HG02870 (cell line): ENCODE measurements at regions not wholly inside any gene's neighbourhood (a gene's known extent, or its start where the extent isn't known, plus 50 kb on each side); places are given as distances from the start of the nearest gene placed in this dataset.

Experiments
- ATAC-seq: cut with Tn5 transposase; IDR thresholded peaks from one replicate; pipeline ENCODE4 v1.9.1; 2021; ENCODE audit warnings: mild to moderate bottlenecking, moderate library complexity; ENCODE audit not compliant: unreplicated experiment

DNA sequence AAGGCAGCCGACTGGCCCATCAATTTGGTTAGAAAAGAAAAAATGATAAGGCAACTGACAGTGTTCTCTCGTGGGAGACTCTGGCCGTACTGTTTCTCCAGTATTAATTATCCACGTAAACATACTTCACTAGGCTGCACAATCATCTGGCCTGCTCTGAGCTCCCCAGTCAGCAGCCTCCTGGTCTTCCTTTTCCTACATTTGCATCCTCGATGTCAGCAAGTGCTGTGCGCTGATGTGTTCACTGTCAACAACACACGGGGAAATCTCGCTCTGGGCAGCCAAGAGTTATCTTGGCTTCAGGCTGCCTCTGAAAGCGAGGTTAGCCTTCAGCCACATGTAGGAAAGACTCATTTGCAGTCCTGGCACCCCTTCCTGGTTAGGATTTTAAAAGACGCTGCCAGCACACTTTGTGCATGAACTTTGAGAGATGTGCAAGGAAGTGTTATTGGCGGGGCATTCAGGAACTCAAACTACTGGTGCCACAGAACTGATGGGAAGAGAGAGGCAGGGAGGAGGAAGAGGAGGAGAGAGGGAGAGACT lies 460.5 kb upstream of the ARID1B start:
- ATAC-seq = no peak

GRCh38 chr6:156315146-156315545 lies 462.0 kb upstream of the ARID1B start:
- ATAC-seq = no peak

- ATAC-seq = no peak
These were observed 464.1 kb upstream of the ARID1B start for GRCh38 chr6:156313037-156313436.

DNA sequence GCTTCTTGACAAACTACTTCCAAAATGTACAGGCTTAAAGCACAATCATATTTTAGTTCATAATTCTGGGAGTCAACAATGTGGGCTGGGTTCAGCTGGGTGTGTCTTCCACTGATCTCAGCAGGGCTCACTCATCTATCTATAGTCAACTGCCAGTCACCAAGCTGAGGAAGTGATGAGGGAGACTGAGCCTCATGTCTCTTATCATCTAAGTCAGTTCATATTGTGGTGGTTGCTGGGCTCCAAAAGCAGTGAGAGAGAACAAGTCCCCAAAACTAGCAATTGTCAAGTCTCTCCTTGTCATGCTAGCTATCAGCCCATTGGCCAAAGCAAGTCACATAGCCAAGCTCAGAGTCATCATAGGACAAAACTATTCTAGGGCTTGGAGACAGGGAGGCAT lies 465.9 kb upstream of the ARID1B start:
- ATAC-seq = no peak

- ATAC-seq = no peak
These were observed 466.5 kb upstream of the ARID1B start for GRCh38 chr6:156310701-156311100.

- no peak for ATAC-seq
These were observed 468.2 kb upstream of the ARID1B start for GRCh38 chr6:156309017-156309416.

- no peak for ATAC-seq
These were observed 468.6 kb upstream of the ARID1B start for GRCh38 chr6:156308604-156309003.

DNA sequence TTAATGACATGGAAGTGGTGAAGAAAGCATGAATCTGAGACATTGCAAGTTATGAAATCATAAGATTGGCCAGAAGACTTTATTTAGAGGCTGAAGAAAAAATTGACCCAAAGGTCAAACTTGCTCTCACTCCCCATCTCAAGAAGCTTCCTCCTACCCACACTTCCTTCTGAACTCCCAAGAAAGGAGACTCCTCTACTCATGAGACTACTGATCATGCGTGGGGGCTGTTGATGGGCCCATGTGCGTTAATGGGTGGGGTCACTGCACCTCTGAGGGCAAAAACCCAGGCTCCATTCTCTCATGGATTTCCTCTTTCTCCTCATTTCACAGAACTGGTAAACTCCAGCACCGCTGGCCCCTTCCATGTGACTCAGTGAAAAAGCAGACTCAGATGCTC lies 470.6 kb upstream of the ARID1B start:
- no peak for ATAC-seq

DNA sequence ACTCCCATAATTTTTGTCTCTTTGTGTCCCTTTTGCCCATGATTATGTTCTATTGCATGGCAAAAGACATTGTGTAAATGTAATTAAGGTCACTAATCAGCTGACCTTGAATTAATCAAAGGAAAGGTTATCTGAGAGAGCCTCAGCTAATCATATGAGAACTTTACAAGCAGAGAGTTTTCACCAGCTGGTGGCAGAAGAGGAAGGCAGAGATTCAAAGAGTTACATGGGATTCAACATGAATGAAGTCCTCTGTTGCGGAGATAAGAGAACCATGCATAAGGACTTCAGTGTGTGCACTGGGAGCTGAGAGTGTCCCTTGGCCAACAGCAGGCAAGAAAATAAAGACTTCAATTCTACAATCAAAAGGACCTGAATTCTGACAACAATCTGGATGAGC lies 494.1 kb upstream of the ARID1B start:
- no peak for ATAC-seq

DNA sequence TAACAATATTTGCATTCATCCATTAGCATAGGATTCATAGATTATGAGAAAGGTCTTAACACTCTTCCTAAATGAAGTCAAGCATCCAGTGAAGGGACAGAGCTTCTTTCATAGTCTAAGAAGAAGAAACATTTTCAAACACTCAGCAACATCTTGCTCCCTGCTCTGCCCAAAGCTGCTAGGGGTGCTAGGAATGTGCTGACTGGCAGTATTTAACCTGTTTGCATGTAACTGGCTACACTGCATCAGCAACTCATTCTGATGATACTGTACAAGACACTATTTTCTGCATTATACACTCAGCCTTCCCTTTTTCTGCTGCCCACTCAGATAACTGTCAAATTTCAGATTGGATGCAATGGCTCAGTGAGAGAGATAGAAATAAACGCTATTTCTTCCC lies 495.1 kb upstream of the ARID1B start:
- ATAC-seq = no peak

DNA sequence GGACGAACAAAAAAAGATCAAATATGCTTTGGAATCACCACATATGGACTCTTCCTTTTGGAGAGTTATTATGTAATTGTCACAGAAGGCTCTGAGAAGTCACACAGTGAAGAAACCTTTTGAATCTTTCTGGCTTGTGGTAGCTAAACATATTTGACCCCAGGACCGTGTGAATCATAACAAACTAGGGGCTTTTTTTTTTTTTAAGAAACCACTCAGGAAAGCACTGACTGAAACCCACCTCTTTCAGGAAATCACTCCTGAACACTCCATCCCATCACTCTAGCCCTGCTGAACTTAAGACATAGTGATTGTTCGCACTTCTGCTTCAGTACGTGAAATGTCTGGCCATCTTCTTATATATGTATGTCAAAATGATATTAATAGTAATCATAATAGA lies 495.9 kb upstream of the ARID1B start:
- ATAC-seq = no peak

- ATAC-seq = peak; percentile 44
These were observed 497.1 kb upstream of the ARID1B start for GRCh38 chr6:156280065-156280464.

DNA sequence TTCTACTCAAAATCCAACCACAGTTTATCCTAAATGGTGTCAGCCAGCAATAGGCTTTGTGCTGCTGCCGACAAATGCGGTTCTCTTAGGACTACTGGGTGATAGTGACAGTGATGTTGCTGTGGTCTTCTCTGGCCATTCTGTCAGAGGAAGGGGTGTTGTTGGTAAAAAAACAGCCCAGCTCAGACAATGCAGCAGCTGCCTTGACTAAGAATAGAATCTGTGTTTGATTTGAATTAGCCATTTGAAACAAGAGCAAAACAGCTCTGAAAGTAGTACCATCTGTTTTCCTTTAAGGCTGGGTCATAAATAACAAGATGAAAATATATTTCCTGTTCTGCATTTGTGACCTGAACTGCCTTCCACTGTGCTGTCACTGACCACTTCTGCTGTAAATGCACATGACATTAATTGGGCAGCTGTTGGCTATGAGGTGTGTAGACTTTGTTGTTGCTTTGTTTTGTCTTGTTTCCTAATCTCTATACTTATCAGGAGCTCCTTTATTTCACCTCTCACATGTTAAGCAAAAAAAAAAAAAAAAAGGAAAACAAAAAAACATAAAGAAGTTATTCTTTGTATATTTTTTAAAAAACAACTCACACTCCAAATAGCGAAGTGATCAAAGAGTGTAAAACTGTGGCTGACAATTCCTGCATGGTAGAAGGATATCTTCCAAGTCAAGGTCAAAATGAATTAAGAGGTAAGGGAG lies 497.8 kb upstream of the ARID1B start:
- ATAC-seq = peak; percentile 47

DNA sequence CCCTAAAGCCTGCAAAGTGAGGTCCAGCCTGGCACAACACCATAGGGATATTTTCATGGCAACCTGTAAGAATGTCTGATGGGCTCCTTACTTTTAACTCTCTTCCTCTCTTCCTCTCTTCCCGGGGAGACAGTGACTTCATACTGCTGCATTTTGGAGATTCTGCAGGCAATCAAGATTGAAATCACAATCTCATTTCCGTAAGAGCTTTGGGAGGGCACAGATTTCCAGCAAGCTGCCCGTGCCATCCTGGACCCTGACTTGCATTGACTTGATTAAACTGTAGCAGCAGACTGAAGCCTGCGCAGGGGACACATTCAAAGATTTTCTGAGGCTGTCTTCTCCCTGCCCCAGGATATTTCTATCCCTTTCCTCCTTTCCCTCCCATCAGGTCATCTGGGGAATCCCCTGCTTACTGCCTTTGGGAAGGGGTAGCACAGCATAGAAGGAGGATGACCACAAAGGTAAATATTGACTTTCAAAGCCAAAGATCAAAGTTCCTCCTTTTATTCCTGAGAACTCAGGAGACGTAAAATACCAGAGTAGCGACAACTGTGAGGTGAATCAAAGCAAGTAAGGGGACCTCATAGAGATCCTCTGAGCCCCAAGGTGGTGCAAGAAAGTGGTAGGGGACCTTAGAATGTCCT lies 504.0 kb upstream of the ARID1B start:
- ATAC-seq = no peak

GRCh38 chr6:156269751-156270369 lies 507.3 kb upstream of the ARID1B start:
- ATAC-seq = no peak

DNA sequence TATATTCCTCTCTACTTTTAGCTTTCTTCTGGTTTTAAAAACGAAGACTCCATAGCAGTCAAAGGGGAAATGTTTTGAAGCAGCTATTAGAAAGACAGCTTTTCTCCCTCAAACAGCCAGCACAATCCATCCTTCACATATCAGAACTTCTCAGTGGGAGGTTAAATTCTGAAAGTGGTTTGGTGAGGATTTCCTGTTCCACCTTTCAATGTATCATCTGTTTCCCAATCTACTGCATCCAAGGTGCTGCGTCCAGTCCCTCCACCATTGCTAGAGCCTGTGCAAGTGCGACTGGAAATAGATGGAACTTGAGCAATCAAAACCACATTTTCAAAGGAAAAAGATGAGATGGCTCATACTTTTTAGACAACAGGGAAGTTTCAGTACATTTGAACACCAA lies 508.3 kb upstream of the ARID1B start:
- ATAC-seq = no peak

DNA sequence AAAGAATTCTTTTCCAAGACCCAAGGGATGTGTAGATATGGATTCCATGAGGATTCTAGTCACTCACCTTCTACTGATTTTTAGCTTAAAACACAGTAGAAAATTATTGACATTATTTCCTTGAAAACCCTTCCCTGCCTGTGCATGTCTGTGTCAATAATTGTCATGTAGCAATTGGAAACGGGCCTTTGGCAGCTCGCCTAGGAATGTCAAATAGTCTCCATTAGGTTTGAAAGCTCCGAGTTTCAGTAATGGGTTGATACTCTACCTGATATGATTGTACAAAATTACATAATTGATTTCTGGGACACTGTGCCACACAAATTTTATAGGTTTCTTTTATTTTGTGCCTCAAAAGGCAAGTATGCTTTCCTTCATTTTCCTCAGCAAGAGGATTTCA lies 515.2 kb upstream of the ARID1B start:
- ATAC-seq = no peak

- ATAC-seq = no peak
These were observed 516.4 kb upstream of the ARID1B start for GRCh38 chr6:156260815-156261214.

DNA sequence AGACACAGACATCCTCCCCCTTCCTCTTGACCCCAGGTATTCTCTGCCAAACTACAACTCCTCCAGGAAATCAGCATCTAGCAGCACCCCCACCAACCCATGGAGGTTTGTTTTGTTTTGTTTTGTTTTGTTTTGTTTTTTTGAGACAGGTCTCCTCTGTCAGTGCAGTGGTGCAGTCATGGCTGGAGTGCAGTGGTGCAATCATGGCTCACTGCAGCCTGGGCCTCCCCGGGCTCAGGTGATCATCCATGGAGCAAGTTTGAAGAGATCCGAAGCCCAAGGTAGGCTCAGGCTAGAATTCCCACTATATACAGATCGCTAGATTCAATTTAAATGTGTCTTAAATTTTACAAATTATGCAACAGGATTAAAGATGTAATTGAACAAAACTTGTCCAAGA lies 518.2 kb upstream of the ARID1B start:
- ATAC-seq = no peak

DNA sequence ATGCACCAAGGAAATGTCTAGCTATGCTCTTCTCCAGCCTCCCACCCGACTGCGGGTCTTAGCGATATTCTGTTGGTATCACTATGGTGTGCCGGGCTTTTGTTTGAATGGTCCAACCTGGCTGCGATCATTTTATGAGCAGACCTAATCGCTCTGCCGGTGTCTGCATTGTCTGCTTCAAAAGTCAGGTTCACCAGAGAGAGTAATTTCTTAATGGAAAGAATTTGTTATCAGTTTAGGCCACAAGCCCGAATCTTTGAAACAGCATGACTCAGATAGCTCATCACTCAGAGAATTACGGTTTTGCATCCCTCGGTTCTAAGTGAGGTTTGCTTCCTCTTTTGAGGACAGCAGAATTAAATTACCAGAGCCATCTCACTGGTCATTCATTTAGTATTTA lies 521.0 kb upstream of the ARID1B start:
- no peak for ATAC-seq

DNA sequence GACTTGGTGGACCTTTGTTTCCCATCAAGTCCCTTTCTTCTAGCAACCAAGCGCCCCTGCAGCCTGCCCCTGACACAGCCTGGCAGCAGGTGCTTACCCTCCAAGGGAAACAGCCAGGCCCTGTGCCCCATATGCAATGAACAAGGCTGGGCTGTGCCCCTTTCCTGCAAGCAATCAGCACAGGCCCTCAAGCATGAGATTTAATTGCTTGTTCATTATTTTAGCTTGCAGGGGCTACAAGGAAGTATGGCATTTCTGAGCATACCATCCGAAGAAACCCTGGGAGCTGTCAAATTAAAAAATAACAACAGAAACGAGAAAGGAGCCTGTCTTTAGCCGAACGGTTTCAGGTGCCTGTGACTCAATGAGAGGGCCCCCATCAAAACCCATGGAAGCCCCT lies 522.9 kb upstream of the ARID1B start:
- ATAC-seq = no peak

DNA sequence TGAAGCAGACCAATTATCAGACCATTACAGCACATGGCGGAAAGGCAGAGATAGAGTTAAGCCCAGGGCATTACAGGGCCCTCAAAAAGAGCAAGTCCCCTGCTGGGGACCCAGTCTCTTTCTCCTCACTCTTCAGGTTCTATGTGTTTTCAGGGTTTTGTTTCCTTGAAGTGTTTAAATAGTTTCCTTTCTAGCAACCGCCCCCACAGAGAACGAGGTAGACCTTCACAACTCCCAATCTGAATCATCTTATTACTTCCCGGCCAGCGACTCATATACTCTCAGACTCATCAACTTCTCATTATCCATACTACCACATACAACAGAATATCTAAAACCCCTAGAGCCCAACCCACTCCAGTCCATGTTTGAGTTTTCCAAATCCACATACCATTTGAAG lies 526.6 kb upstream of the ARID1B start:
- ATAC-seq = peak; percentile 45
